HG02642 (cell line): ENCODE measurements at regions not wholly inside any gene's neighbourhood (a gene's known extent, or its start where the extent isn't known, plus 50 kb on each side); places are given as distances from the start of the nearest gene placed in this dataset.

Experiments used
- ATAC-seq: cut with Tn5 transposase; IDR thresholded peaks from one replicate; pipeline ENCODE4 v1.9.1; 2021; ENCODE audit warnings: mild to moderate bottlenecking; ENCODE audit not compliant: unreplicated experiment, poor library complexity

DNA sequence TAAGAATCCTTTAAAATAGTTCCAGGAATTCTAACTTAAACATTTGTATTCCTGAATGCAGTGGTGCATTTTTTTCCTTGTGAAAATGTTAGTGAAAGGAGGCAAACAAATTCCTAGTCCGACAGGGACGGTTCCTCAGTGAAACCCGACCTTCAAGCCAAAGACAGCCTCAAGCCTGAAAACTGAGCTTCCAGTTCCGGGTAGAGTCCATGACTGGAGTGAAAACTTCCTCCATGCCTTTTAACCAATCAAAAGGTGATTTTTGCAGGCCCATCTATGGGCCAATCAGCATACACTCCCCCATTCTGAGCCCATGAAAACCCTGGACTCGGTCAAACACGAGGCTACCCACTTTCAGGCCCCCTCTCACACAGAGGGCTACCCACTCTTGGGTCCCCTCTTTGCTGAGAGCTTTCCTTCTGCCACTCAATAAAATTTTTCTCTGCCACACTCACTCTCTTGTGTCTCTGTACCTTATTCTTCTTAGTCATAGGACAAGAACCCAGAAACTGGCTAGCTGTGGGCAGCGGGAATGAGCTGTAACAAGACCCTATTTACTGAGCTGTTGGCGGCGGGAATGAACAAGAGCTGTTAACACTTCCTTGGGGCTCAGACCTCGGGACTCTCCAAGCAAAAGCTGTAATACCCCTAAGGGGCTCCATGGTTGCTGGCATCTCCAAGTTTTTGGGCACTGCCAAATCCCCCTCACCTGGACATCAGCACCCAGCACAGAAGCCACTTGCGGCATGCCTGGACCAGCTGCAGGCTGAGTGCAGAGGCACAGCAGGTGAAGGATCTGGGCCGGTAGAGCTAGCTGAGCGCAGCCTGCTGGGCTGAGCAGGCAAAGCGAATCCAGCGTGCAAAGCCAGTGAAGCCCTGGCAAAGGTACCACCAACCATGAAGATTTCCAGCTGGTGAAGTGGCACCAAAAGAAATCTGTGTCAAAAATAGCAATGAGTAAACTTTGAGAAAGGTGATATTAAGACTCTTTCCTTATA lies 598.8 kb downstream of the MCTP2 start:
- ATAC-seq: no peak

DNA sequence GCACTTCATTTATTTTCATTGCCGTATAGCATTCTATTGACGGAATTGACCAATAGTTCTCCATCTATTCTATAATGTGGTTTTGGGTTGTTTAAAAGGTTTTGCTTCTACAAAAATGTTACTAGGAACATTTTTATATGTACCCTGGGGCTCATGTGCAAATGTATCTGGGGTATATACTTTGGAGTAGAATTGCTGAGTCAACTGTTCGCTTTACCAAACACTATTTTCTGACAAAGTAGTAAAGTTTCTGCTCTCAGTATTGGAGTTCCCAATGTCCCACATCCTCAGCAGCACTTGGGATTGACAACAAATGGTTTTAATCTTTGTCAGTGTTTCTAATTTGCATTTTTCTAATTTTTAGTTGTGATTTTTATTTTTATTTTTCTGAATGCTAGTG lies 602.6 kb downstream of the MCTP2 start:
- no peak for ATAC-seq

DNA sequence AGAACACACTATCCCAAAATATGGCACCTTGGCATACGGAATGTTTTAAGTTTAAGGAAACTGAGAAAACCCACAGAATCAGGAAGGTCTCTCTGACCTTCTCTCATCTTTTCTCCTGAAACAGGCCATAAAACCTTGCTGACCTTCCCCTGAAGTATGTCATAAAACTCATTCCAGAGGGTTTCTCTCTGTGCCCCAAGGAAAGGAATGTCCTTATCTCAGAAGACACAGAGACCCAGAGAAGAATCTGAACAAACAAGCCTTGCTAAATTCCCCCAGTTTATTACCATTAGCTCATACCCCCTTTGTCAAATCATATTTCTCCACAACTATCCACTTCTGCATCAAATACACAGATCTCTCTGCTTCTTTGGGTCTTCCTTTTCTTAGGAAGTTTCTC lies 603.1 kb downstream of the MCTP2 start:
- ATAC-seq: no peak

DNA sequence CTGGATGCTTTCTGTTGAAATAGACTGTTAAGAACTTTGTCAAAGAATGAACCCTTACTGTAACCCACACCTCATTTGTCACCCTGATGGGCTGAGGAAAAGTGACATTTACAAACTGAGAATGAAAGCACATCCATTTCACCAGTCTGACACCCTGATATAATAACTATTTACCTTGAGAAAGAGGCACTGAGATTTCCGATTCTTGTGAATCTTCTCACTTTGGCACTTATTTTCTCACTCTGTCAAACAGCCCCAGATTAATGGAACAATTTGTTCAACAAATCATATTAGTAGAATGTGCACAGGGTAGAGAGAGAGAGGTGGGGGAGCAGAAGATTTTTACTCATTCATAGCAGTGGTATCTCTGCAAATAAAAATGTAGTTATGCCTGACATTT lies 606.9 kb downstream of the MCTP2 start:
- no peak for ATAC-seq

- ATAC-seq: no peak
Observed at GRCh38 chr15:94840794-94841783, 609.7 kb downstream of the MCTP2 start.

GRCh38 chr15:94843060-94843459 lies 611.7 kb downstream of the MCTP2 start:
- no peak for ATAC-seq

- ATAC-seq: no peak
Observed at GRCh38 chr15:94844198-94844537, 612.8 kb downstream of the MCTP2 start.

DNA sequence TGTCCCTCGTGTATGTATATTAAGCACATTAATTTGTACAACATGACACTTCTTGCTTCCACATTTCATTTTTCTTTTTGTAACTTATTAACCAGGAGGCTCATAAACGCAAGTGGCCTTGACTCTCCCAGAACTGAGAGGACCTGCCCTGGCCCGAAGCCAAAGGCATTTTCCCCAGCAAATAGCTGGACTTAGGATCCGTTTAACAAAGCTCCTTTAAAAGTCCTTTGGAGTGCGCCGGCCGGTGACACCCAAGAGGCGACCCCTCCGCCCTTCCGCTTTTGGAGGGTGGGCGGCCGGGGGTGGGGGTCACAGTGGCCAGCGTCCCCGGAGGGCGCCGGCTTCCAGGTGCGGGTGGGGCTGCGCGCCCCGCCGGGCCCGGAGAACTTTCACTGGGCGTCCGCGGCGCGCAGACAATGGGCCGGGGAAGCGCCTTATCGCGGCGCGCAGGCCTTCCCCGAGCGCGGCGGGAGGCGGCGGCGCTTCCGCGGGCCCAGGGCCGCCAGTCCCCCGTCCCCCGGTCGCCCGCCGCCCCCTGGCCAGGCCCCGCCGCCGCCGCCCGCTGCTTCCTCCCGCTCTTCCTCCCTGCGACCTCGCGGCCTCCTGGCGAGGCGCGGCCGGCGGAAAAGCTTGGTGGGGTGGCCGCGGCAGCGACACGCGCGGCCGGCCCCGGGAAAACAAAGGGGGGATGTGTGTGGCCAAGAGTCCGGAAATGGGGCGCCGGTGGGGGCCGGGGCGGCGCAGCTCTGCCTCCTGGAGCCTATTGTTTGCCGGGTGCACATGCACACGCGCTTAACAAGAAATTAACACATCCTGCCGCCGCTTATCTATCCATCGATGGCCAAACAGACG lies 613.4 kb downstream of the MCTP2 start:
- no peak for ATAC-seq

GRCh38 chr15:94845390-94845716 lies 614.0 kb downstream of the MCTP2 start:
- no peak for ATAC-seq

DNA sequence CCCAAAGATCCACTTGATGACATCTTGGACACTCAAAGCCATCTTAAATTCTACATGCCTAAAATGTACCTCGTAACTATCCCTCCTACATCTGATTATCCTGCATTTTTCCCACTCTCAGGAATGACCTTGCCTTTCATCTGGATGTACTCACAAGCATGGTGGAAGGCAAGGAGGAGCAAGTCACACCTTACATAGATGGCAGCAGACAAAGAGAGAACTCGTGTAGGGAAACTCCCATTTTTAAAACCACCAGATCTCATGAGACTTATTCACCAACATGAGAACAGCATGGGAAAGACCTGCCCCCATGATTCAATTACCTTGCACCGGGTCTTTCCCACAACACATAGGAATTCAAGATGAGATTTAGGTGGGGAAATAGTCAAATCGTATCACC lies 616.0 kb downstream of the MCTP2 start:
- ATAC-seq: no peak

- ATAC-seq: no peak
Observed at GRCh38 chr15:94848054-94848453, 616.7 kb downstream of the MCTP2 start.

GRCh38 chr15:94855018-94855408 lies 623.7 kb downstream of the MCTP2 start:
- no peak for ATAC-seq

- ATAC-seq: no peak
Observed at GRCh38 chr15:94855409-94856266, 624.3 kb downstream of the MCTP2 start.

DNA sequence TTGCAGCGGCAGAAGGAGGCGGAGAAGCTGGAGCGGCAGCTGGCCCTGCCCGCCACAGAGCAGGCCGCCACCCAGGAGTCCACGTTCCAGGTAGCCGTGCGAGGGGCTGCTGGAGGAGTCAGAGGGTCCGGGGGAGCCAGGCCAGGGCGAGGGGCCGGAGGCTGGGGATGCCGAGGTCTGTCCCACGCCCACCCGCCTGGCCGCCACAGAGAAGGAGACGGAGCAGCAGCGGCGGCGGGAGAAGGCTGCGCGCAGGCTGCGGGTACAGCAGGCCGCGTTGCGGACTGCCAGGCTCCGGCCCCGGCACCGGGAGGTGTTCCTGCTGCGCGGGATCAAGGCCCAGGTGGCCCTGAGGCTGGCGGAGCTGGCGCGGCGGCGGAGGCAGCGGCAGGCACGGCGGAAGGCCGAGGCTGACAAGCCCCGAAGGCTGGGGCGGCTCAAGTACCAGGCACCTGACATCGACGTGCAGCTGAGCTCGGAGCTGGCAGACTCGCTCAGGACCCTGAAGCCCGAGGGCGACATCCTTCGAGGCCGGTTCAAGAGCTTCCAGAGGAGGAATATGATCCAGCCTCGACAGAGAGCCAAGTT lies 625.0 kb downstream of the MCTP2 start:
- no peak for ATAC-seq

GRCh38 chr15:94857466-94857865 lies 626.1 kb downstream of the MCTP2 start:
- ATAC-seq: no peak

DNA sequence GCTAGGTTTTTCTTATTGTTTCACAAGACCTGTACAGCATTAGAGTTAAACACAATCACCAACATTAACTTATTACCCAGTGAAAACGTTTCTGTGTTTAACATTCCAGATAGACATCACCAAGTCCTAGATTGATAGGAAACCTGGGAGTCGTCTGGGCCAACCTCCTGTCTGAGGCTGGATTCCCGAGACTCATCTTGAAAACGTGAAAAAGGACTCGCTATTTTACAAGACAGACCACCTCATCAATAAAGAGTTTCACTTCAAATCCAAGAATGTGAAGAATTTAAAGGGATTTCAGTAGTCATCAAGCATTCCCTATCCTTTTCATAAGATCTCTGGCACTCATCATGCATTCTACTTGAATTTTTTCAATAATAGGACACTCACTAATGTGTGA lies 626.6 kb downstream of the MCTP2 start:
- no peak for ATAC-seq

- no peak for ATAC-seq
Observed at GRCh38 chr15:94858449-94858848, 627.1 kb downstream of the MCTP2 start.

GRCh38 chr15:94858920-94859319 lies 627.6 kb downstream of the MCTP2 start:
- no peak for ATAC-seq

DNA sequence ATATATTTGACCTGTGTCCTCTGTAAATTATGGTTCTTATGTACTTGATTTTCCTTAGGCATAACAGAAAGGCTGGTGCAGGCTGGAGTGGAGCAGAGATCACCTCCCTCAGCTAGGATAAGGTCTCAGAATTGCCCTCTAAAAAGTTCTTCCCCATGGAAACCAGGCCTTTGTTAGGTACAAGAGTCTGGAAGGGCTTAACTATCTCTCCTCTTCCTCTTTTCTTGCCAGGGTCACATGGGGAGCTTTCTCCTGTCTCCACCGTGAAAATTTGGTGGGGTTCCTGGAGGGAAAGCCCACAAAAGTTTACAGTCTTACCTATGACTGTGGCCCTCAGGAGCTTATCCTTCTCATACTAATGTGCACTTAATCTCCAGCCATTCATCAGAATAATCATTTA lies 633.2 kb downstream of the MCTP2 start:
- no peak for ATAC-seq
